Activated naive CD4-positive, alpha-beta T cell treated with anti-CD3 and anti-CD28 coated beads for 36 hours (primary cell): ENCODE measurements at regions not wholly inside any gene's neighbourhood (a gene's known extent, or its start where the extent isn't known, plus 50 kb on each side); places are given as distances from the start of the nearest gene placed in this dataset.
A peak's percentile ranks its signal among the peaks of the same experiment; 100 is the strongest.
"Not testable (repeated sequence)": the region's sequence is repeated elsewhere in the genome, so short reads cannot be mapped to it uniquely, and the experiment has no call there.

Experiments used
- CTCF ChIA-PET: fragments of 350-600 bp; sonication (Branson Sonifier 250); formaldehyde crosslinking; loops from one replicate; lab custom pipeline; 2021; ENCODE audit warnings: antibody characterized with exemption; lab: Charles Lee
- DNase-seq: peaks from one replicate; pipeline ENCODE4 v3.0.0-alpha.2; 2020
- H3K27ac Mint-ChIP-seq: one replicate; pipeline ENCODE4 v1.8.0; 2021; ENCODE audit warnings: mild to moderate bottlenecking, mixed read lengths
- H3K27me3 Mint-ChIP-seq: one replicate; pipeline ENCODE4 v1.8.0; 2021; ENCODE audit warnings: low read depth, mixed read lengths
- H3K36me3 Mint-ChIP-seq: one replicate; pipeline ENCODE4 v1.8.0; 2021; ENCODE audit warnings: low read depth, mixed read lengths
- H3K4me1 Mint-ChIP-seq: one replicate; pipeline ENCODE4 v1.8.0; 2021; ENCODE audit warnings: low read depth, mixed read lengths
- H3K4me3 Mint-ChIP-seq: one replicate; pipeline ENCODE4 v1.8.0; 2021; ENCODE audit warnings: mild to moderate bottlenecking, moderate library complexity, mixed read lengths
- H3K9me3 Mint-ChIP-seq: one replicate; pipeline ENCODE4 v1.8.0; 2021; ENCODE audit warnings: mixed read lengths
- intact Hi-C: fragments of 100-400 bp; cut with micrococcal nuclease; formaldehyde crosslinking; loops from one replicate; pipeline ENCODE4 v1.15.1; 2023

DNA sequence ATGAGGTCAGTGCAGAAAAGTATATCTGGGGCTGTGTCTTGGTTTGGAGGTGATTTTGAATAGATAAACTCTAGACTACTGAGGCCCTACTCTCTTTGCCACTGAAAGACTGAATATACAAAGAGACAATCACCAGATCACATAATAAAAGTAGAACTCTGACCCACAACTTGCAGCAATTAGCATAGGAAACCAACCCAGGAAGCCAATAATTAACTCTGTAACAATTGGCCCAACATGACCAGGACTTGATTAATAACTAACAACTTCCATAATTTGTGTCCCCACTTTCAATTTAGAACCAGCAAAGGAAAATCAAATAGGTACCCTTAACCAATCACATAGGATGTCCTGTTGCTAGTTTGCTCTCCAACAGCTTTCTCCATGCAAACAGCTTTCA lies 1104.9 kb upstream of the CELF4 start:
- Mint-ChIP-seq H3K27ac (no peak overlapping the region), H3K36me3 (no peaks in the 10 kb centered on the region), H3K9me3 (peaks cover 6% of the 10 kb centered on the region), H3K4me1 (no peaks in the 10 kb centered on the region), H3K4me3 (no peak overlapping the region), H3K27me3 (no peaks in the 10 kb centered on the region)
- CTCF ChIA-PET = no interaction called here
- intact Hi-C loops = no loop called here
- DNase-seq = no peak

DNA sequence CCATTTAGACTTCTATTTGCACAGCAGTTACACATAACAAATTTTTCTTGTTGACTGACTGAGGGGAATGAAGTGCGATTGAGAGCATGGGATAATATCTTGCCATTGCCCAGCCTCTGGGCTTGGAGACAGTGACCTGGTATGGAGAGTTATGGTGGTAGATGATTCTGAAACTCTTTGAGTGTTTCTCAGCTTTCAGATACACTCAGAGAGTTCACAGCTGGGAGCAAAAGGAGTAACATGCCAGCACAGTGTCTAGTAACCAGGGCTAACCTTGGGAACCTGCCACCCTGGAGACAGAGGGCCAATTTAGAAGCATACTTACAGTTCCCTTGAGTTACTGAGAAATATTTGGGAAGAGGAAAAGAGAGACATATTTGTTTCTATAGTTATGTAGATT lies 1099.3 kb upstream of the CELF4 start:
- Mint-ChIP-seq H3K4me1 (no peaks in the 10 kb centered on the region), H3K9me3 (peaks cover 1% of the 10 kb centered on the region), H3K27me3 (no peaks in the 10 kb centered on the region), H3K4me3 (no peak overlapping the region), H3K36me3 (no peaks in the 10 kb centered on the region), H3K27ac (no peak overlapping the region)
- DNase-seq = no peak
- CTCF ChIA-PET = no interaction called here
- intact Hi-C loops = no loop called here

GRCh38 chr18:38663682-38664081 lies 1098.1 kb upstream of the CELF4 start:
- CTCF ChIA-PET = interaction anchor here (0.7 kb wide), 1 partner anchor 7 kb away, joined by 3 read pairs; no protein-coding TSS in a partner anchor
- Mint-ChIP-seq H3K27me3 (no peaks in the 10 kb centered on the region), H3K36me3 (no peaks in the 10 kb centered on the region), H3K4me3 (no peak overlapping the region), H3K27ac (no peak overlapping the region), H3K4me1 (no peaks in the 10 kb centered on the region), H3K9me3 (no peaks in the 10 kb centered on the region)
- no peak for DNase-seq
- intact Hi-C loops = no loop called here

GRCh38 chr18:38663270-38663669 lies 1097.7 kb upstream of the CELF4 start:
- CTCF ChIA-PET = no interaction called here
- H3K36me3 Mint-ChIP-seq = no peaks in the 10 kb centered on the region

GRCh38 chr18:38654946-38655345 lies 1089.3 kb upstream of the CELF4 start:
- intact Hi-C loops = no loop called here
- CTCF ChIA-PET = interaction anchor here (0.7 kb wide), 1 partner anchor 142 kb away, joined by 4 read pairs; no protein-coding TSS in a partner anchor
- H3K27me3 Mint-ChIP-seq = no peaks in the 10 kb centered on the region
- DNase-seq = no peak
- H3K4me3 Mint-ChIP-seq = no peak overlapping the region
- H3K36me3 Mint-ChIP-seq = no peaks in the 10 kb centered on the region
- no peaks in the 10 kb centered on the region for H3K4me1 Mint-ChIP-seq
- H3K27ac Mint-ChIP-seq = no peak overlapping the region
- H3K9me3 Mint-ChIP-seq = no peaks in the 10 kb centered on the region

More at GRCh38 chr18:38663270-38663669, 1097.7 kb upstream of the CELF4 start:
- Mint-ChIP-seq H3K4me1 (no peaks in the 10 kb centered on the region), H3K27ac (no peak overlapping the region), H3K9me3 (no peaks in the 10 kb centered on the region), H3K4me3 (no peak overlapping the region), H3K27me3 (no peaks in the 10 kb centered on the region)
- intact Hi-C loops = no loop called here
- no peak for DNase-seq

DNA sequence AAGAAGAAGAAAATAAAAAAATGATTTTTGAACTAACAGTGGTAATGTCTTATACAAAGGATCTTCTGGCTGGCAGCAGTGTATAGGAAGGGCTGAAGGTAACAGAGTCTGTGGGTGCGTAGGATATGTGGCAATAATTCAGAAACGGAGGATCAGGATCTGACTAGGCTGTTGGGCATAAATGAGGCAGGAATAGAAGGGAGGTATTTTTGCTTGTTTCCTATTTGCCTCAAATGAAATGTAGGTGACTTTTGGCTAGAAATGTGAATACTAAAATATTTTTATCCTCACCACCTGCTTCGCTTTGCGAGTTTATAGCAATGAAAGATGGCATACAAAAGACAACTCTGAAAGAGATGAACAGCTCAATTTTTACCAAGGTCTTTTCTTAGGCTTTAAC lies 1086.1 kb upstream of the CELF4 start:
- no peaks in the 10 kb centered on the region for H3K4me1 Mint-ChIP-seq
- peaks cover 2% of the 10 kb centered on the region for H3K27me3 Mint-ChIP-seq
- no peak overlapping the region for H3K4me3 Mint-ChIP-seq
- no peak overlapping the region for H3K27ac Mint-ChIP-seq
- H3K9me3 Mint-ChIP-seq = no peaks in the 10 kb centered on the region
- no peaks in the 10 kb centered on the region for H3K36me3 Mint-ChIP-seq
- CTCF ChIA-PET = no interaction called here
- DNase-seq = no peak
- intact Hi-C loops = no loop called here

GRCh38 chr18:38648179-38648578 lies 1082.6 kb upstream of the CELF4 start:
- CTCF ChIA-PET = no interaction called here
- H3K9me3 Mint-ChIP-seq = no peaks in the 10 kb centered on the region
- no peak overlapping the region for H3K27ac Mint-ChIP-seq
- H3K4me3 Mint-ChIP-seq = no peak overlapping the region
- intact Hi-C loops = loop anchor here (5.0 kb wide), 1 partner anchor 104 kb away; no protein-coding TSS in a partner anchor
- peaks cover 6% of the 10 kb centered on the region for H3K4me1 Mint-ChIP-seq
- no peak for DNase-seq
- H3K27me3 Mint-ChIP-seq = peaks cover 2% of the 10 kb centered on the region
- no peaks in the 10 kb centered on the region for H3K36me3 Mint-ChIP-seq

DNA sequence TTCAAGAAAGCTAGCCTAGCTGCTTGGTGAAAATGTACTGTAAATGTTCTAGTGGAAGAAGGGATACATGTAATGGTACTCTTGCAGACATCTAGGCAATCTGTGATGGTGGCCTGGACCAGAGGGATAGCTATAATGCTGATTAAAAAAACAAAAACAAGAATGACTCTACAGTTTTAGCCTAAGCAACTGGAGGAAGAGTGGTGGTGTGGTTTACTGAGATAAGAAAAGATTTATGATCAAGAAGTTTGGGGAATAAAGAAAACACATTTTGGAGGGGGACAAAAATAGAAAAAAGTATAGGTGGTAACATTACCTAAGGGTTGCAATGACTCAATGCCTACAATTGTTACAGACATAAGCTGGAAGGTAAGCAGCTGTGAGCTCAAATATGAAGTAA lies 1080.7 kb upstream of the CELF4 start:
- H3K36me3 Mint-ChIP-seq = no peaks in the 10 kb centered on the region
- CTCF ChIA-PET = interaction anchor here (0.7 kb wide), 1 partner anchor 22 kb away, joined by 3 read pairs; no protein-coding TSS in a partner anchor
- no peak for DNase-seq
- H3K9me3 Mint-ChIP-seq = no peaks in the 10 kb centered on the region
- no peak overlapping the region for H3K4me3 Mint-ChIP-seq
- H3K27me3 Mint-ChIP-seq = peaks cover 2% of the 10 kb centered on the region
- H3K4me1 Mint-ChIP-seq = peaks cover 6% of the 10 kb centered on the region
- intact Hi-C loops = loop anchor here (5.0 kb wide), 1 partner anchor 106 kb away; no protein-coding TSS in a partner anchor
- no peak overlapping the region for H3K27ac Mint-ChIP-seq

DNA sequence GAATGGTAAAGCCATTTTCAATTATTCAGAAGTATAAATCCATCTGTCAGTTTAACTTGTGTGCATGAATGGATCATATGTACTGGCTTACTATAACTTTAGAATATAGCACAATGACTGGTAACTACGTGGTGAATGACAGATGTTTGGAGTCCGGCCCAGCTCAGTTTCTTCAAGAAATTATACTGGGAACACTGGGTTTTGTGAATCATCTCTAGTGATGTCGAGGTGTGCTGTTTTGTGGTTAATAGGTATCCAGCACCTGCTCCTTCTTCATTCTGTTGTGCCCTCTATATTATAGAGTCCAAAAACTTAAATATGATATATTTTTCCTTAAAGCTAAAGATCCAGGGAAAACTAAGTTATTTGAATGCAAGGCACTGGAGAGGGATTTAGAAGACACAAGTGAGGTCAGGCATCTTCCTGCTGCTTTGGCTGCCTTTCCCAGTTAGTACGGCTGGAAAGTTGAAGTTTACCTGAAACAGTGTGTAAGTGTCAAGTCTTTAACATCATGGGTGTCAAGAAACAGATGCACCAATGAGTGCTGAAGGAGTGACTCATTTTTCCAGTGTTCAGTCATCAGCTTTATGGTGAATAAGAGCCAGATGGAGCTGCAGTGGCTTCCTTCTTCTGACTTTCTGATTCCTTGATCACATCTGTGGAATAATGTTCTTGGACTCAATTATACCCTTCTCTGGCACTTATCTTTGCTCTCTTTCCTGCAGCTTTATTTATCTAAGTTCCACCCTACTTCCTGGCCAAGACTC lies 1079.5 kb upstream of the CELF4 start:
- CTCF ChIA-PET = interaction anchor here (0.8 kb wide), 1 partner anchor 13 kb away, joined by 3 read pairs; no protein-coding TSS in a partner anchor

DNA sequence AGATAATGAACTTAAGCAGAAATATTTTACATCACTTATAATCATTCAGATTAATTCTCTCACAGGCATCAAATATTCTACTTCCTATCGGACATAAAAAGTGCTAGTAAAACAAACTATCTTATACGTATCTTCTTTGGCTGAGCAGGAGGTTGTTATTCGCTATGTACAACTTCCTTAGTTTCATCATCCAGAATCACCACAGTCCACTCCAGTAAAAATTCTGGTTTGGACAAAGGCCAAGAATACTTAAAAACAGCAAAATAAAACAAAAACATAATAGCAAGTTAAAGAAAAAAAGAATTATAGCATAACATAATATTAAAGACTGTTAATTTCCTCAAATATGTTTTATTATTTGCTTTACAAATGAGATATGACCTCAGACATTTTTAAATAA lies 1077.1 kb upstream of the CELF4 start:
- Mint-ChIP-seq H3K9me3 (peaks cover 20% of the 10 kb centered on the region), H3K36me3 (peaks cover 3% of the 10 kb centered on the region), H3K27ac (no peak overlapping the region), H3K4me1 (peaks cover 6% of the 10 kb centered on the region), H3K27me3 (peaks cover 2% of the 10 kb centered on the region), H3K4me3 (no peak overlapping the region)
- CTCF ChIA-PET = no interaction called here
- DNase-seq = no peak
- intact Hi-C loops = no loop called here

More for the DNA sequence above, 1079.5 kb upstream of the CELF4 start:
- peak; percentile 14 for DNase-seq
- peaks cover 2% of the 10 kb centered on the region for H3K27me3 Mint-ChIP-seq
- H3K9me3 Mint-ChIP-seq = peaks cover 2% of the 10 kb centered on the region
- no peaks in the 10 kb centered on the region for H3K36me3 Mint-ChIP-seq
- intact Hi-C loops = loop anchor here (1.0 to 5.0 kb wide), 3 partner anchors 34 to 107 kb away; no protein-coding TSS in a partner anchor
- no peak overlapping the region for H3K27ac Mint-ChIP-seq
- H3K4me1 Mint-ChIP-seq = peaks cover 6% of the 10 kb centered on the region
- no peak overlapping the region for H3K4me3 Mint-ChIP-seq

DNA sequence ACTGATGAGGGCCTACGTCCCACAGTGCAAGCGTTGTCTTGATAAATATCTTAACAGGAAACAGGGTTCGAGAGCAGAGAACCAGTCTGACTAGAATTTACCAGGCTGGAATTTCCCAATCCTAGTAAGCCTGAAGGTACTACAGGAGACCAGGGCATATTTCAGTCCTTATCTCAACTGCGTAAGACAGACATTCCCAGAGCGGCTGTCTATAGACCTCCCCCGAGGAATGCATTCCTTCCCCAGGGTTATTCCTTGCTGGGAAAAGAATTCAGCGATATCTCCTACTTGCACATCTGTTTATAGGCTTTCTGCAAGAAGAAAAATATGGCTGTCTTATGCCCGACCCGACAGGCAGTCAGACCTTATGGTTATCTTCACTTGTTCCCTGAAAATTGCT lies 1074.1 kb upstream of the CELF4 start:
- H3K4me3 Mint-ChIP-seq, DNase-seq, H3K36me3 Mint-ChIP-seq, H3K27ac Mint-ChIP-seq, intact Hi-C loops, H3K27me3 Mint-ChIP-seq, H3K4me1 Mint-ChIP-seq, CTCF ChIA-PET: not testable (repeated sequence)
- H3K9me3 Mint-ChIP-seq = peaks cover 20% of the 10 kb centered on the region

GRCh38 chr18:38635709-38636430 lies 1070.3 kb upstream of the CELF4 start:
- CTCF ChIA-PET = no interaction called here
- Mint-ChIP-seq H3K36me3 (peaks cover 3% of the 10 kb centered on the region), H3K27me3 (peaks cover 4% of the 10 kb centered on the region), H3K4me3 (no peak overlapping the region), H3K27ac (no peak overlapping the region), H3K9me3 (peaks cover 20% of the 10 kb centered on the region), H3K4me1 (peaks cover 7% of the 10 kb centered on the region)
- DNase-seq = no peak
- intact Hi-C loops = no loop called here
